RWPE2 (cell line): ENCODE measurements at regions not wholly inside any gene's neighbourhood (a gene's known extent, or its start where the extent isn't known, plus 50 kb on each side); places are given as distances from the start of the nearest gene placed in this dataset.

Experiments
- ATAC-seq: fragments of 200-7000 bp; cut with Tn5 transposase; 3 replicates; pipeline ENCODE4 v1.9.1; 2021; ENCODE audit warnings: low read depth
- DNase-seq: peaks from one replicate; pipeline ENCODE4 v3.0.0-alpha.2; 2020; ENCODE audit warnings: low spot score
- H3K27ac ChIP-seq: fragments of 450-650 bp; 2 replicates; pipeline ENCODE4 v1.5.1; 2017; ENCODE audit warnings: mild to moderate bottlenecking; ENCODE audit not compliant: poor library complexity, severe bottlenecking
- H3K27me3 ChIP-seq: fragments of 250-450 bp; sonication (Bioruptor Pico); 2 replicates; pipeline ENCODE4 v1.5.1; 2021; ENCODE audit warnings: mild to moderate bottlenecking, moderate library complexity; ENCODE audit not compliant: insufficient read depth, poor library complexity, severe bottlenecking
- H3K36me3 ChIP-seq: fragments of 250-450 bp; sonication (Bioruptor Pico); 2 replicates; pipeline ENCODE4 v1.5.1; 2020; ENCODE audit warnings: low read depth, mild to moderate bottlenecking, moderate library complexity
- H3K4me1 ChIP-seq: fragments of 250-450 bp; sonication (Bioruptor Pico); 2 replicates; pipeline ENCODE4 v1.5.1; 2021; ENCODE audit warnings: mild to moderate bottlenecking, moderate library complexity; ENCODE audit not compliant: insufficient read depth, poor library complexity, severe bottlenecking
- H3K4me3 ChIP-seq: fragments of 250-450 bp; sonication (Bioruptor Pico); 2 replicates; pipeline ENCODE4 v1.5.1; 2021; ENCODE audit warnings: mild to moderate bottlenecking, moderate library complexity; ENCODE audit not compliant: severe bottlenecking
- H3K9me3 ChIP-seq: fragments of 250-450 bp; sonication (Bioruptor Pico); 2 replicates; pipeline ENCODE4 v1.5.1; 2021; ENCODE audit warnings: mild to moderate bottlenecking, moderate library complexity; ENCODE audit not compliant: severe bottlenecking
- TF ChIP-seq, protein P1 (sequence below): fragments of 450-650 bp; IDR thresholded peaks from one replicate; pipeline ENCODE4 v1.5.1; 2017; ENCODE audit warnings: mild to moderate bottlenecking, moderate library complexity; ENCODE audit not compliant: poor library complexity, severe bottlenecking

DNA sequence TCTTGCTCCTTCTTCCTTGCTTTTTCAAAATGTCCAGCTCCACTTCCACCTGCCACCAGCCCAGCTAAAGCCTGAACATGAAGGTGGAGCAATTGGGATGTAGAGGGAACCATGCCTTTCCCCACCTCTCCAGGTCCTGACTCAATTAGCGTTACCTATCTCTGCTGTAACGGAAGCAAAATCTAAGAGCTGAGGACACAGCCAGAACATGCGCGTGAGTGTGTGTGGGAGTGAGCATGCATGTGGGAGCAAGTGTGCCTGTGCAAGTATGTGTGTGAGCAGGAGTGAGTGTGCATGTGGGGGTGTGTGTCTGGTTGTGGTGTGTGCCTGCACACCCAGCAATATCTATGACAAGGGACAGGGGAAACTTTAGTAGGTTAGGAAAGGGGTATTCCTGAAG, 364.5 kb downstream of the MID1IP1 start:
- H3K36me3 ChIP-seq: no peaks in the 10 kb centered on the region
- TF ChIP-seq, protein P1, sequence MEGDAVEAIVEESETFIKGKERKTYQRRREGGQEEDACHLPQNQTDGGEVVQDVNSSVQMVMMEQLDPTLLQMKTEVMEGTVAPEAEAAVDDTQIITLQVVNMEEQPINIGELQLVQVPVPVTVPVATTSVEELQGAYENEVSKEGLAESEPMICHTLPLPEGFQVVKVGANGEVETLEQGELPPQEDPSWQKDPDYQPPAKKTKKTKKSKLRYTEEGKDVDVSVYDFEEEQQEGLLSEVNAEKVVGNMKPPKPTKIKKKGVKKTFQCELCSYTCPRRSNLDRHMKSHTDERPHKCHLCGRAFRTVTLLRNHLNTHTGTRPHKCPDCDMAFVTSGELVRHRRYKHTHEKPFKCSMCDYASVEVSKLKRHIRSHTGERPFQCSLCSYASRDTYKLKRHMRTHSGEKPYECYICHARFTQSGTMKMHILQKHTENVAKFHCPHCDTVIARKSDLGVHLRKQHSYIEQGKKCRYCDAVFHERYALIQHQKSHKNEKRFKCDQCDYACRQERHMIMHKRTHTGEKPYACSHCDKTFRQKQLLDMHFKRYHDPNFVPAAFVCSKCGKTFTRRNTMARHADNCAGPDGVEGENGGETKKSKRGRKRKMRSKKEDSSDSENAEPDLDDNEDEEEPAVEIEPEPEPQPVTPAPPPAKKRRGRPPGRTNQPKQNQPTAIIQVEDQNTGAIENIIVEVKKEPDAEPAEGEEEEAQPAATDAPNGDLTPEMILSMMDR: no peak

DNA sequence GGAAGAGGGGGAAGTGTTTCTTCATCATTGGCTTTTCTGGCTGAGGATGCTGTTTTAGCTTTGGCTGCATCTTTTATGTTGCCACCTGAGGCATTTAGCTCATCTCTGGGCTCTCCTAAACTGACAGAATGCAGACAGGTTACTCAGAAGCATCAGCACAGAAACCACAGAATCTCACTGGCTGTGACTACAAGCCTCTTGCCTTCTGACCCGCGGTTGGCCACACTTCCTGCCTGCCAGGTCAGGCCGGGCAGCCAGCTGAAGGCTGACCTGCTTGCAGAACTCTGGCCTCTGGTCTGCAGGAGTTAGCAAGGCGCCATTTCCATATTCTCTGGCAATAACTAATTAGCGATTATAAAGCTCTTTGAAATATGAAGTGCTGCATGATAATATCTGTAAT, 366.5 kb downstream of the MID1IP1 start:
- Histone ChIP-seq H3K27me3 (no peaks in the 10 kb centered on the region), H3K9me3 (no peaks in the 10 kb centered on the region), H3K36me3 (no peaks in the 10 kb centered on the region), H3K4me3 (no peak overlapping the region), H3K4me1 (no peaks in the 10 kb centered on the region), H3K27ac (no peak overlapping the region)
- no peak for ATAC-seq
- TF ChIP-seq, protein P1: no peak
- no peak for DNase-seq

More for the DNA sequence above, 364.5 kb downstream of the MID1IP1 start:
- H3K9me3 ChIP-seq: no peaks in the 10 kb centered on the region
- DNase-seq: no peak
- H3K27ac ChIP-seq: no peak overlapping the region
- no peak for ATAC-seq
- no peak overlapping the region for H3K4me3 ChIP-seq
- H3K27me3 ChIP-seq: no peaks in the 10 kb centered on the region
- no peaks in the 10 kb centered on the region for H3K4me1 ChIP-seq

DNA sequence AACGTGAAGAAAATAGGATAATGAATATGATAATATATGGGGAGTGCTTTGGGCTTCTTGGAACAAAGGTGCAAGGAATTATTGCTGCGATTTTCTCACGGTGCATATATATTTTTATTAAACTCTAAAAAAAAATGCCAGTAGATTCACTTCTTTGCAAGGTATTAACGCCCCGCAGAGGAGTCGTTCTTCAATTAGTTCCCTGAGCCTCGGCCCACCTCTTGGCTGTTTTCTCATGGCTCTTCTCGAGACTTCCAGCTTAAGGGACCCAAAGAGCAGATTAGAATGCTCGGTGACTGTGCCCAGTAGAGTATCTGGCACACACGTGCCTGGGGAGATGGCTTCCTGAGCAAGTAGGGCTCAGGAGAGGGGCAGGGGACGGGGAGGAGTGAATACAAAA, 367.4 kb downstream of the MID1IP1 start:
- Histone ChIP-seq H3K36me3 (no peaks in the 10 kb centered on the region), H3K9me3 (no peaks in the 10 kb centered on the region), H3K4me1 (no peaks in the 10 kb centered on the region), H3K27me3 (no peaks in the 10 kb centered on the region), H3K27ac (no peak overlapping the region), H3K4me3 (no peak overlapping the region)
- ATAC-seq: no peak
- TF ChIP-seq, protein P1: no peak
- DNase-seq: no peak

DNA sequence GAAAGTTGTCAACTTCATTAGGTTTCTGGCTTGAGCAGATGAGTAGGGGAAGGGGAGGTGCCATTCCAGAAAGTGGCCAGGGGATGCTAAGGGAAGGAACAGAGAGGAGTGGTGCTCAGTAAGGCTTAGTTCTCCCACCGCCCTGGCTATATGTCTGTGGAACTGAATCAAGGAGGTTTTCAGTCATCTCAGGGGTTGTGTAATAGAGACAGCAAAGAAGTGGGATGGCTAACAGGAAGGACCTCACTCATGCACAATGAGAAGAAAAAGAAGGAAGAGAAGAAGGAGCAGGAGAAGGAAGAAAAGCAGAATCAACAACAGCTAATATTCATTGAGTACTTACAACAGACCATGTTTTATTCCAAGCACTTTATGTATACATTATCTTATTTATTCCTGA, 368.7 kb downstream of the MID1IP1 start:
- Histone ChIP-seq H3K27me3 (no peaks in the 10 kb centered on the region), H3K4me3 (no peak overlapping the region), H3K27ac (no peak overlapping the region), H3K9me3 (no peaks in the 10 kb centered on the region), H3K4me1 (no peaks in the 10 kb centered on the region), H3K36me3 (no peaks in the 10 kb centered on the region)
- no peak for ATAC-seq
- TF ChIP-seq, protein P1: no peak
- DNase-seq: no peak

DNA sequence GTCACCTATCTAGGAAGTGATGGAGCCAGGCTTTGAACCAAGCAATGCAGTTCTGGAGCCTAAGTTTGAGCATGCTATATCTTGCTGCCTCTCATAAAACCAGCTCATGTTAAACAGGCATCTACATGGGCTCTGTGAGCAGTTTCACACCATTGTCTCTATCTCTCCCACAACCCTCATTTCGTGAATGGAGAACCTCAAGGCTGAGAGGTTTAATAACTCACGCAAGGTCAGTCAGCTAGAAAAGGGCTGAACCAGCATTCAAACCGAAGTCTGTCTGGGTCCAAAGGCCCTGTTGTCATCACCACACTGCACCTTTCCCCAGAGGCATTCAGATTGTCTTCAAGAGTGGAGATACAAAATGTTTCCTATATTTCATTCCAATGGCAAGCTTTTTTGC, 369.2 kb downstream of the MID1IP1 start:
- H3K27me3 ChIP-seq: no peaks in the 10 kb centered on the region
- no peak overlapping the region for H3K27ac ChIP-seq
- H3K4me3 ChIP-seq: no peak overlapping the region
- DNase-seq (no peak), ATAC-seq (no peak)
- TF ChIP-seq, protein P1: no peak
- no peaks in the 10 kb centered on the region for H3K9me3 ChIP-seq
- H3K4me1 ChIP-seq: no peaks in the 10 kb centered on the region
- H3K36me3 ChIP-seq: no peaks in the 10 kb centered on the region
